AG09319 (cell line): ENCODE measurements at regions not wholly inside any gene's neighbourhood (a gene's known extent, or its start where the extent isn't known, plus 50 kb on each side); places are given as distances from the start of the nearest gene placed in this dataset.
"Not testable (repeated sequence)": the region's sequence is repeated elsewhere in the genome, so short reads cannot be mapped to it uniquely, and the experiment has no call there.

ENCODE experiments used
- DNase-seq: peaks from one replicate; pipeline ENCODE4 v3.0.0-alpha.2; 2010; ENCODE audit warnings: low read depth; ENCODE audit errors: extremely low read depth
- TF ChIP-seq, protein P1 (sequence below): IDR thresholded peaks from 2 replicates; pipeline ENCODE4 v1.5.1; 2011; ENCODE audit warnings: low read depth, mild to moderate bottlenecking, inconsistent platforms, low read length, moderate library complexity

- DNase-seq: no peak
- TF ChIP-seq, protein P1, sequence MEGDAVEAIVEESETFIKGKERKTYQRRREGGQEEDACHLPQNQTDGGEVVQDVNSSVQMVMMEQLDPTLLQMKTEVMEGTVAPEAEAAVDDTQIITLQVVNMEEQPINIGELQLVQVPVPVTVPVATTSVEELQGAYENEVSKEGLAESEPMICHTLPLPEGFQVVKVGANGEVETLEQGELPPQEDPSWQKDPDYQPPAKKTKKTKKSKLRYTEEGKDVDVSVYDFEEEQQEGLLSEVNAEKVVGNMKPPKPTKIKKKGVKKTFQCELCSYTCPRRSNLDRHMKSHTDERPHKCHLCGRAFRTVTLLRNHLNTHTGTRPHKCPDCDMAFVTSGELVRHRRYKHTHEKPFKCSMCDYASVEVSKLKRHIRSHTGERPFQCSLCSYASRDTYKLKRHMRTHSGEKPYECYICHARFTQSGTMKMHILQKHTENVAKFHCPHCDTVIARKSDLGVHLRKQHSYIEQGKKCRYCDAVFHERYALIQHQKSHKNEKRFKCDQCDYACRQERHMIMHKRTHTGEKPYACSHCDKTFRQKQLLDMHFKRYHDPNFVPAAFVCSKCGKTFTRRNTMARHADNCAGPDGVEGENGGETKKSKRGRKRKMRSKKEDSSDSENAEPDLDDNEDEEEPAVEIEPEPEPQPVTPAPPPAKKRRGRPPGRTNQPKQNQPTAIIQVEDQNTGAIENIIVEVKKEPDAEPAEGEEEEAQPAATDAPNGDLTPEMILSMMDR: no peak
Measured at GRCh38 chr13:44678197-44678596, 102.1 kb upstream of the TSC22D1 start.

- TF ChIP-seq, protein P1: no peak
- no peak for DNase-seq
Measured at GRCh38 chr13:44676534-44676933, 100.4 kb upstream of the TSC22D1 start.

- DNase-seq: no peak
- TF ChIP-seq, protein P1: no peak
Measured at GRCh38 chr13:44669534-44669933, 93.4 kb upstream of the TSC22D1 start.

DNA sequence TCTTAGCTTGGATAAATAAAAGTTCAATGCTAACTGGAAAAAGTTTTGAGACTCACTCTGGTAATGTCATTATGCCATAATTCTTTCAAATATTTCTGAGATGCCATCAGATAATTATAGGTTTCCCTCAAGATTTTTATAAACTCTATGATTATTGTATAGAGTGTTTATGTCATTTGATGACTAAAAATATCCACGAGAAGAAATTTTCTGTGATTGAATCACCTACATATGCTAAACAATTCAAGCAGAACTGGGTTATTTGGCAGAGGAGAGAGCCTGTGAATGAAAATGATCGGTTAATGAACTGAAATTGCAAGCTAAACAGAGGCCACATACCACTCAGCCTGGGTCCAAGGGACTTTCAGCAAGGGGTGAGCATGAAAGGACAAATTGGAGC, 92.6 kb upstream of the TSC22D1 start:
- DNase-seq: peak; percentile 53
- TF ChIP-seq, protein P1: no peak

- TF ChIP-seq, protein P1: no peak
- peak; percentile 57 for DNase-seq
Measured at GRCh38 chr13:44667943-44668342, 91.8 kb upstream of the TSC22D1 start.

- not testable (repeated sequence) for DNase-seq
Measured at GRCh38 chr13:44666538-44666937, 90.4 kb upstream of the TSC22D1 start.

- DNase-seq: no peak
- TF ChIP-seq, protein P1: no peak
Measured at GRCh38 chr13:44664308-44664707, 88.2 kb upstream of the TSC22D1 start.

DNA sequence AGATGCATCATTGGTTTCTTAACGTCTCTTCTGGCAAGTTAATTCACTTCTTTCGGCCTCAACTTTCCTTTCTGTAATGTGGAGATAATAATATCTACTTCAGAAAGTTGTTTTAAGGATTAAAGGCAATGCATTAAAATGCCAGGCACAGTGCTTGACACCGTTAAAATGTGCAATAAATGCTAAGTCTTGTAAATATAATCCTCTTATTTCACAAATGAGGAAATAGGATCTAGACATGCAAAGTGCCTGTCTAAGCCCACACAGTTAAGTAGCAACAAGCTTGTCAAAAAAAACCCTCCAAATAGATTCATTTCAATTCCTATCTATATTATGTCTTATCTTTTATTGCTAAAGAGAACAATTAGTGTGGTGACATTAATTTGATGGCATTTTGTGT, 86.4 kb upstream of the TSC22D1 start:
- TF ChIP-seq, protein P1: no peak
- DNase-seq: no peak
